Activated B cell treated with CpG ODN at 0.5 μM for 24 hours (primary cell): ENCODE measurements at regions not wholly inside any gene's neighbourhood (a gene's known extent, or its start where the extent isn't known, plus 50 kb on each side); places are given as distances from the start of the nearest gene placed in this dataset.

Experiments
- ATAC-seq: fragments of 200-7000 bp; cut with Tn5 transposase; one replicate; pipeline ENCODE4 v1.10.0; 2021; ENCODE audit warnings: low read depth, mild to moderate bottlenecking, moderate library complexity
- CTCF ChIA-PET: fragments of 350-600 bp; sonication (Branson Sonifier 250); formaldehyde crosslinking; loops from one replicate; lab custom pipeline; 2021; ENCODE audit warnings: antibody characterized with exemption; lab: Charles Lee
- POLR2A ChIA-PET: fragments of 350-600 bp; sonication (Branson Sonifier 250); formaldehyde crosslinking; loops from one replicate; lab custom pipeline; 2021; ENCODE audit warnings: antibody characterized with exemption; lab: Charles Lee
- DNase-seq: peaks from one replicate; pipeline ENCODE4 v3.0.0; 2022
- H3K27ac Mint-ChIP-seq: one replicate; pipeline ENCODE4 v1.8.0; 2020; ENCODE audit warnings: mixed read lengths
- H3K27me3 Mint-ChIP-seq: one replicate; pipeline ENCODE4 v1.8.0; 2021; ENCODE audit warnings: mixed read lengths
- H3K36me3 Mint-ChIP-seq: one replicate; pipeline ENCODE4 v1.8.0; 2021; ENCODE audit warnings: low read depth, mixed read lengths
- H3K4me1 Mint-ChIP-seq: one replicate; pipeline ENCODE4 v1.8.0; 2021; ENCODE audit warnings: mixed read lengths
- H3K4me3 Mint-ChIP-seq: one replicate; pipeline ENCODE4 v1.8.0; 2020; ENCODE audit warnings: mild to moderate bottlenecking, mixed read lengths
- H3K9me3 Mint-ChIP-seq: one replicate; pipeline ENCODE4 v1.8.0; 2020; ENCODE audit warnings: mixed read lengths
- intact Hi-C: fragments of 100-400 bp; cut with micrococcal nuclease; formaldehyde crosslinking; loops from one replicate; pipeline ENCODE4 v1.15.1; 2024
- TF ChIP-seq, protein P1 (sequence below): fragments of 200-600 bp; IDR thresholded peaks from one replicate; pipeline ENCODE4 v1.8.0; 2022; ENCODE audit warnings: antibody characterized with exemption, mild to moderate bottlenecking

DNA sequence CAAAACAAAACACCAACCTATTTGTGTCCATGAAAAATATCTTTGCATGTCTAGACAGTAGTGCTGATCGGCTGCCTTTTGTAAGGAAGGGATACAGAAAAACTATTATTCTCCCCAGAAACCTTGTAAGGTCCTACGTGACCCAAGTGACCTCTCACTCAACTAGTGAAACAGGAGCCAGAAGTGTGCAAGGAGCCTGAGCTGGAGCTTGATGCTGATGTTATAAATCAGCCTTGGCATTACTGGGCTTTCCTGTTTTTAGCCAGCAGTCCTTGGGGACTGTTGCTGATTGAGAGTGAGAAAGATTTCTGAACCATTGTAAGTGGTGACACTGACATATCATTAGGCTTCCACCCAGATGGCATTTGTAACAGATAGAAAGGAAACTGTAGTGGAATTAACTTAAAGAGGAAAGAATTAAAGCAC, 100.8 kb upstream of the LIMCH1 start:
- intact Hi-C loops: no loop called here
- Mint-ChIP-seq H3K27me3 (peaks cover 3% of the 10 kb centered on the region), H3K4me3 (no peak overlapping the region), H3K9me3 (no peaks in the 10 kb centered on the region), H3K4me1 (no peaks in the 10 kb centered on the region), H3K27ac (no peak overlapping the region), H3K36me3 (no peaks in the 10 kb centered on the region)
- POLR2A ChIA-PET: no interaction called here
- TF ChIP-seq, protein P1, sequence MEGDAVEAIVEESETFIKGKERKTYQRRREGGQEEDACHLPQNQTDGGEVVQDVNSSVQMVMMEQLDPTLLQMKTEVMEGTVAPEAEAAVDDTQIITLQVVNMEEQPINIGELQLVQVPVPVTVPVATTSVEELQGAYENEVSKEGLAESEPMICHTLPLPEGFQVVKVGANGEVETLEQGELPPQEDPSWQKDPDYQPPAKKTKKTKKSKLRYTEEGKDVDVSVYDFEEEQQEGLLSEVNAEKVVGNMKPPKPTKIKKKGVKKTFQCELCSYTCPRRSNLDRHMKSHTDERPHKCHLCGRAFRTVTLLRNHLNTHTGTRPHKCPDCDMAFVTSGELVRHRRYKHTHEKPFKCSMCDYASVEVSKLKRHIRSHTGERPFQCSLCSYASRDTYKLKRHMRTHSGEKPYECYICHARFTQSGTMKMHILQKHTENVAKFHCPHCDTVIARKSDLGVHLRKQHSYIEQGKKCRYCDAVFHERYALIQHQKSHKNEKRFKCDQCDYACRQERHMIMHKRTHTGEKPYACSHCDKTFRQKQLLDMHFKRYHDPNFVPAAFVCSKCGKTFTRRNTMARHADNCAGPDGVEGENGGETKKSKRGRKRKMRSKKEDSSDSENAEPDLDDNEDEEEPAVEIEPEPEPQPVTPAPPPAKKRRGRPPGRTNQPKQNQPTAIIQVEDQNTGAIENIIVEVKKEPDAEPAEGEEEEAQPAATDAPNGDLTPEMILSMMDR: no peak
- CTCF ChIA-PET: no interaction called here
- DNase-seq (no peak), ATAC-seq (no peak)

DNA sequence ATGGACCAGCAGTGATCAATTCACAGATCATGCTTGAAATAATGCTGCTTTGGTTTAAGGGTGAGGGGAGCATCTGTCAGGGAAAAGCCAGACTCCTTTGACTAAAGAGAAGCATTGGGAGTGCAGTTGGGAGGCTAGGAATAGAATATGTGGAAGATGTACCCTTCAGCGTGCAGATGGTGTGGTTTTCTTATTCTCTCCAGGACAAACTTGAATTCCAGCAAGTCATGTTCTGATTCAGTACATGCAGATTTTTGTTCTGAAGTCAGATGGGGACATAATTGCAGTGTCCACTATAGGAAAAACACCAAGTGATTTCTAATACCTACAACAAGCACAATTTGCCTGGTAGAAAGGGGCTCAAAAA, 99.0 kb upstream of the LIMCH1 start:
- ATAC-seq (no peak), DNase-seq (no peak)
- Mint-ChIP-seq H3K4me3 (no peak overlapping the region), H3K27me3 (no peaks in the 10 kb centered on the region), H3K36me3 (no peaks in the 10 kb centered on the region), H3K4me1 (no peaks in the 10 kb centered on the region), H3K27ac (no peak overlapping the region), H3K9me3 (no peaks in the 10 kb centered on the region)
- POLR2A ChIA-PET: no interaction called here
- TF ChIP-seq, protein P1: no peak
- CTCF ChIA-PET: no interaction called here
- intact Hi-C loops: no loop called here

DNA sequence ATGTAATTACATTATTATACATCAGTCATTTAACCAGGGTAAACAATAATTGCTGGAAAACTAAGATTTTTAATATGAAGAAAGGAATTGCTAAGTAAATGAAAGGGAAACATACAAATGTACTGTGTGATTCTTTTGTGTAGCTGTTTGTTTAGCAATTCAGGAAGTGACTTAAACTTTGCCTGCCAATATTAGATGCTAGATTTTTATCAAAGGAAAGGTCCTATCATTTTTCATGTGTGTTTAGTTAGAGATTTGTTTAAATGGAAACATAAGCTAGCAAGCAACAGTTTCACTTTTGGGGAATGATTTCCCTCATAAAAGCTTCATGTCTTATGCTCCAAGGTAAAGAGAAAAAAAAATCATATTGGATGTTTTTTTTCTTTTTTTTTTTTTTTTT, 95.1 kb upstream of the LIMCH1 start:
- no peak overlapping the region for H3K27ac Mint-ChIP-seq
- ATAC-seq (no peak), DNase-seq (no peak)
- no peaks in the 10 kb centered on the region for H3K4me1 Mint-ChIP-seq
- H3K36me3 Mint-ChIP-seq: no peaks in the 10 kb centered on the region
- intact Hi-C loops: no loop called here
- H3K27me3 Mint-ChIP-seq: no peaks in the 10 kb centered on the region
- TF ChIP-seq, protein P1: no peak
- no peaks in the 10 kb centered on the region for H3K9me3 Mint-ChIP-seq
- POLR2A ChIA-PET: no interaction called here
- CTCF ChIA-PET: no interaction called here
- H3K4me3 Mint-ChIP-seq: no peak overlapping the region

DNA sequence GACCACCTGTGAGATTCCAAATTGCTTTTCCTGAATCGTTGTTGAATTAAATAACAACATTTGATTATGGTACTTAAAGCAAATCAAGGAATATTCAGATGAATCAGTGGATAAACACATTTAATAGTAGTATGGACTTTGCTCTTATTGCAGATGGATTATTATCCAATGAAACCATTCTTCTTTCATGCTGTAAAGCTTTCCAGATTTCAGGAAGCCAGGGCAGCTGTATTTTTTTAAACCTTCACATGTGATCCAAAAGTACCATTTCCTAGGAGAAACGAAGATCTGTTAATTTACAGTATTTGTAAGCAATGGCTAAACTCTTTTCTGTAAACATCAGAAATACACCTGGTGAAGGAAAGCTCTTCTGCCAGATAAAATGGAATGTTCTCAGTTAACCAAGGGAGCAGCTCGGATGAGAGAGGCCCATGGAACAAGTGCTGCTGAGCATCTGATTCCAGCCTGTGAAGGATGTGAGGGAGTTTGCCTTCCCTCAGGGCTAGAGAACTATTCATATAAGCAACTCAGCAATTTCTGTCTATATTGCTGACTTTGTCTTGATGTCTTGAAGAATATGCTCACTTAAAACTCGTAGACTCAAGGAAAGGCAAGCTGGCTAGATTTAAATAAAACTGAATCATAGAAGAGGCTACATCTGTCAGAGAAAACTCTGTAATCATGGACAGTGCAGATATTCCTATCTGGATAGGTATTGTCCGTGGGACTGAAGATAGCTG, 94.4 kb upstream of the LIMCH1 start:
- Mint-ChIP-seq H3K36me3 (no peaks in the 10 kb centered on the region), H3K4me1 (no peaks in the 10 kb centered on the region), H3K27ac (no peak overlapping the region), H3K4me3 (no peak overlapping the region), H3K9me3 (no peaks in the 10 kb centered on the region), H3K27me3 (no peaks in the 10 kb centered on the region)
- TF ChIP-seq, protein P1: no peak
- ChIA-PET POLR2A (no interaction called here), CTCF (no interaction called here)
- intact Hi-C loops: no loop called here
- ATAC-seq: no peak
- no peak for DNase-seq

DNA sequence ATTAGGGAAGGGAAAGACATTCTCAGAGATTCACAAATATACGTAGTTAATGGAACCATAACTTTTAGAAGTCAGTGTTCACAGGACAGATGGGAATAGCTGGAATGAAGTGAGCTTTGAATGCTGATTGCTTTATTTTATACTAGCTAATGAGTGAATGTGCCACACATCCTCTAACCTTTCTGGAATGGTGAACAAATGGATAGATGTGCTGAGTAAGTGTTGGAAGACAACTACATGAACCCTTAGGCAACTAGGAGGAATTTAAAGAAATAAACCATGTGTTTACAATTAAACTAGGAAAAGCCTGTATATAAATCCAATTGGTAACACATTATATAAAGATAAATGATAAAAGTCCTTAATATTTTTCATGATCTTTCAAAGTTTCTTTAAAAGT, 91.6 kb upstream of the LIMCH1 start:
- intact Hi-C loops: no loop called here
- POLR2A ChIA-PET: no interaction called here
- ATAC-seq: no peak
- H3K4me1 Mint-ChIP-seq: no peaks in the 10 kb centered on the region
- CTCF ChIA-PET: no interaction called here
- no peaks in the 10 kb centered on the region for H3K27me3 Mint-ChIP-seq
- TF ChIP-seq, protein P1: no peak
- no peak for DNase-seq
- H3K4me3 Mint-ChIP-seq: no peak overlapping the region
- peaks cover 2% of the 10 kb centered on the region for H3K9me3 Mint-ChIP-seq
- H3K27ac Mint-ChIP-seq: no peak overlapping the region
- no peaks in the 10 kb centered on the region for H3K36me3 Mint-ChIP-seq
